ENCODE measurements at regions not wholly inside any gene's neighbourhood (a gene's known extent, or its start where the extent isn't known, plus 50 kb on each side); places are given as distances from the start of the nearest gene placed in this dataset.
"Not testable (repeated sequence)": the region's sequence is repeated elsewhere in the genome, so short reads cannot be mapped to it uniquely, and the experiment has no call there.

- TF ChIP-seq EZH2phosphoT487 (IDR thresholded peaks at IDR 0.05; ENCODE audit: borderline replicate concordance); RAD21 (IDR thresholded peaks at IDR 0.05; ENCODE audit: low read depth); POLR2A (IDR thresholded peaks at IDR 0.05; ENCODE audit: borderline replicate concordance, extremely low read depth, insufficient read depth, insufficient read length); YY1 (IDR thresholded peaks at IDR 0.05; ENCODE audit: extremely low read depth, insufficient replicate concordance, low read depth, low read length); EZH2 (IDR thresholded peaks at IDR 0.05); CEBPB (IDR thresholded peaks at IDR 0.05; ENCODE audit: low read depth); EGR1 (IDR thresholded peaks at IDR 0.05; ENCODE audit: low read depth); POLR2AphosphoS5 (IDR thresholded peaks at IDR 0.05; ENCODE audit: low read depth, low read length); ELF1 (IDR thresholded peaks at IDR 0.05; ENCODE audit: borderline replicate concordance, low read depth); TCF7L2 (IDR thresholded peaks at IDR 0.05; ENCODE audit: borderline replicate concordance, extremely low read depth, insufficient read depth, insufficient read length); SIN3A (IDR thresholded peaks at IDR 0.05; ENCODE audit: low read depth); FOSL1 (IDR thresholded peaks at IDR 0.05; ENCODE audit: low read depth): not testable (repeated sequence)
- TF ChIP-seq, protein P1, sequence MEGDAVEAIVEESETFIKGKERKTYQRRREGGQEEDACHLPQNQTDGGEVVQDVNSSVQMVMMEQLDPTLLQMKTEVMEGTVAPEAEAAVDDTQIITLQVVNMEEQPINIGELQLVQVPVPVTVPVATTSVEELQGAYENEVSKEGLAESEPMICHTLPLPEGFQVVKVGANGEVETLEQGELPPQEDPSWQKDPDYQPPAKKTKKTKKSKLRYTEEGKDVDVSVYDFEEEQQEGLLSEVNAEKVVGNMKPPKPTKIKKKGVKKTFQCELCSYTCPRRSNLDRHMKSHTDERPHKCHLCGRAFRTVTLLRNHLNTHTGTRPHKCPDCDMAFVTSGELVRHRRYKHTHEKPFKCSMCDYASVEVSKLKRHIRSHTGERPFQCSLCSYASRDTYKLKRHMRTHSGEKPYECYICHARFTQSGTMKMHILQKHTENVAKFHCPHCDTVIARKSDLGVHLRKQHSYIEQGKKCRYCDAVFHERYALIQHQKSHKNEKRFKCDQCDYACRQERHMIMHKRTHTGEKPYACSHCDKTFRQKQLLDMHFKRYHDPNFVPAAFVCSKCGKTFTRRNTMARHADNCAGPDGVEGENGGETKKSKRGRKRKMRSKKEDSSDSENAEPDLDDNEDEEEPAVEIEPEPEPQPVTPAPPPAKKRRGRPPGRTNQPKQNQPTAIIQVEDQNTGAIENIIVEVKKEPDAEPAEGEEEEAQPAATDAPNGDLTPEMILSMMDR (IDR thresholded peaks at IDR 0.05 in 2 of 3, conservative IDR thresholded peaks at IDR 0.05 in 1 of 3; ENCODE audit: borderline replicate concordance in 1 of 3, insufficient read depth in 1 of 3, low read depth in 2 of 3, low read length in 2 of 3), result not testable (repeated sequence)
- TF ChIP-seq, protein P2, sequence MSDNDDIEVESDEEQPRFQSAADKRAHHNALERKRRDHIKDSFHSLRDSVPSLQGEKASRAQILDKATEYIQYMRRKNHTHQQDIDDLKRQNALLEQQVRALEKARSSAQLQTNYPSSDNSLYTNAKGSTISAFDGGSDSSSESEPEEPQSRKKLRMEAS (IDR thresholded peaks at IDR 0.05), result not testable (repeated sequence)
Observed at GRCh38 chr3:20427268-20427667, 241.3 kb upstream of the SGO1 start.

All from HCT116 (cell line).